BE2C (cell line): ENCODE measurements at regions not wholly inside any gene's neighbourhood (a gene's known extent, or its start where the extent isn't known, plus 50 kb on each side); places are given as distances from the start of the nearest gene placed in this dataset.

Experiments used
- DNase-seq: peaks from one replicate; pipeline ENCODE4 v3.0.0-alpha.2; 2020
- H3K27me3 ChIP-seq: fragments of 250-450 bp; sonication (Bioruptor Pico); 2 replicates; pipeline ENCODE4 v1.5.1; 2020; ENCODE audit warnings: mild to moderate bottlenecking
- H3K36me3 ChIP-seq: fragments of 250-450 bp; sonication (Bioruptor Pico); 2 replicates; pipeline ENCODE4 v1.5.1; 2020; ENCODE audit warnings: mild to moderate bottlenecking
- H3K4me1 ChIP-seq: fragments of 250-450 bp; sonication (Bioruptor Pico); 2 replicates; pipeline ENCODE4 v1.5.1; 2020
- H3K4me3 ChIP-seq: 2 replicates; pipeline ENCODE4 v1.5.1; 2011; ENCODE audit warnings: low read depth, low read length
- H3K9me3 ChIP-seq: fragments of 250-450 bp; sonication (Bioruptor Pico); 2 replicates; pipeline ENCODE4 v1.5.1; 2020
- CTCF ChIP-seq: IDR thresholded peaks from 2 replicates; pipeline ENCODE4 v1.5.1; 2012; ENCODE audit warnings: mild to moderate bottlenecking, low read depth, low read length

DNA sequence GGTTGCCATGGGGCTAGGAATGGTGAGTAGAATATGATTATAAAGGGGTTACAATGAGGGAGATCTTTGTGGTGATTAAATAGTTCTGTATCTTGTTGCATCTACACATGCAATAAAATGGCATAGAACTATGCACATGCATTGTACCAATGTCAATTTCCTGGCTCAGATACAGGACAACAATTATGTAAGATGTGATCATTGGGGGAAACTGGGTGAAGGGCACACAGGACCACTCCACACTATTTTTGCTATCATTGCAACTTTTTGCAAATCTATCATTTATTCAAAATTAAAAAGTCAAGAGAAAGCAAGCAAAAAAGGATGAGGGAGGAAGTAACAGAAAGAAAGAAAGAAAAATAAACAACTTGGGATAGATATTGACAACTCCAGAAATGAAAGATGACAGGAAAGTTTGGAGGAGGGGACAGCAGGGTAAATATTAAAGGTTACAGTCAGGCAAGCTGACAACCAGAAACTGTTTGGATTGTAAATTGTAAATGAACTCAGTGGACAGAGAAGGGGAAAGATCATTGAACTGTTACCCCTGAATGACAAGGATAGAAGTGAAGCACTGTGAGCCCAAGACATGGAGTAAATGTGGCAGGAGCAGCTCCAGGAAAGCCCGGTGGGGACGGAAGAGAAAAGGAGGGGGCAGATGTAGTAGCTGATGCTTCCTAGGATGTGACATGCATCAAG lies 499.6 kb upstream of the JARID2 start:
- Histone ChIP-seq H3K36me3 (no peaks in the 10 kb centered on the region), H3K4me1 (no peaks in the 10 kb centered on the region), H3K4me3 (no peak overlapping the region), H3K9me3 (no peaks in the 10 kb centered on the region), H3K27me3 (no peaks in the 10 kb centered on the region)
- no peak for DNase-seq
- no peak for TF ChIP-seq CTCF

GRCh38 chr6:14747881-14748520 lies 497.9 kb upstream of the JARID2 start:
- Histone ChIP-seq H3K36me3 (no peaks in the 10 kb centered on the region), H3K27me3 (no peaks in the 10 kb centered on the region), H3K4me1 (no peaks in the 10 kb centered on the region), H3K4me3 (no peak overlapping the region), H3K9me3 (no peaks in the 10 kb centered on the region)
- no peak for DNase-seq
- no peak for TF ChIP-seq CTCF

DNA sequence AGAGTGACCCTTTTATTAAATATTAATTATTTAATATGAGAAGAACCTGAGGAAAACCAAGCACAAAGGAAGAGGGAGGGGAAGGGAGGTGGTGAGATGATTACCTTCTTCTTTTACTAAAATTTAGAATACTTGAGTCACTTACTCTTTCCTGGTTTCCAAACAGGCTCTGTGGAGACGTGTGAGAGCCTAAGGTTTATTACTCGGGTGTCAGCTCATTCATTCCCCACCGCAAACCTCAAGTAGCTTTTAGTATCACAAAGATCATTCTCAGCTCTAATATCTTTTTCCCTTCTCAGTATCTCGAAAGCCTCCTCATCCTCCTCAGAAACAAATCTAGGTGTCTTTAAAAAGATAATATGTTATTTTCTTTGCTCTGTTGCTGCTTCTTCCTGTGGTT lies 497.2 kb upstream of the JARID2 start:
- H3K4me3 ChIP-seq, result no peak overlapping the region
- H3K27me3 ChIP-seq, result no peaks in the 10 kb centered on the region
- H3K4me1 ChIP-seq, result no peaks in the 10 kb centered on the region
- no peaks in the 10 kb centered on the region for H3K9me3 ChIP-seq
- DNase-seq, result no peak
- no peaks in the 10 kb centered on the region for H3K36me3 ChIP-seq
- no peak for TF ChIP-seq CTCF

DNA sequence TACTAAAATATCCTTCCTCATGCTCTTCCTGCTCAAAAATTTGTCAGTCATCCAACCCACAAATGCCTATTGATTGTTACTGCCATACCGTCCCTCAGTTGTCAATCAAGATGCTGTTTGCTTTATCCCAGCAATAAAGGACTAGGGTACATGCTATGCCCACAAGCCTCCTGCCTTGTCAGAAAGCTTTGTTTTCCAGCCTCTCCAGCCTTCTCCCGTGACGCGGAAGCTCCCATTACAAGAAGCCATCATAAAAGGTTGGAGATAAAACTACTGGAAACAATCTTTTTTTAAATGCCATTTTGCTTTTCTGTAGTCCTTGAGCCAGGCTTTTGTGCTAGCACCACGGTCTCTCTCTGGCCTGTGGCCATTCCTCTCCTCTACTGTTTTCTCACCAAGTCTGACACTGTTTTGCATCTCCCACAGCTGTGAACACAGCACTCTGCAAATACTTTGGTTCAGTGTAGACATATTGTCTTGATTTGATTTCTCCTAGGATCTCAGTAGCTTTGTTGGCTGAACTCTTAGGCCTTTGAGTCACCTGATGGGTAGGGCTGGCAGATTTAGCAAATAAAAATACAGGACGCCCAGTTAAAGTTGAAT lies 495.7 kb upstream of the JARID2 start:
- TF ChIP-seq CTCF, result no peak
- no peaks in the 10 kb centered on the region for H3K4me1 ChIP-seq

DNA sequence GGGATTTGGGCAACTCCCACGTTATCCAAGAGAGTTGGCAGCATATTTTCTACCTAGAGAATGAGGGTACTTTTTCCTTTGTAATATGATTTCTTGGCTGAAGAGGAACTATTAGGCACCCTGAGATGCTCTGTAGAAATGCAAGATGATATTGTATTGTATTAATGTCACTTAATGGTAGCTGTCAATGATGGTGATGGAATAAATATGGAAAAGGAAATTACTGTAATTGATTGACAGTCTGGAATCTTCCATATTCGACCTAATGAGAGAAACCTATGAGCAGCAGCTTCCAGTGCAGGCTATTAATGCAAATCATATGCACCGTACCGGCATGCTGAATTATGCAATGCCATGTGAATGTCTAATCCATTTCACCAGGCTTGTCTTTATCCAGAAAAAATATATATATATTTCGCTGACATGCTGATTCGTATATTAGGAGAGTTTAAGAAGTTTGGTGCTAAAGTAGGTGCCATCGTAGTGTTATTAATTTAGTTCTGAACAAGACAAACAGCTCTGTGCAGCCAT lies 494.2 kb upstream of the JARID2 start:
- Histone ChIP-seq H3K4me1 (no peaks in the 10 kb centered on the region), H3K9me3 (no peaks in the 10 kb centered on the region), H3K36me3 (no peaks in the 10 kb centered on the region), H3K27me3 (no peaks in the 10 kb centered on the region), H3K4me3 (no peak overlapping the region)
- DNase-seq, result no peak
- TF ChIP-seq CTCF, result no peak

More for the DNA sequence above, 495.7 kb upstream of the JARID2 start:
- no peak for DNase-seq
- Histone ChIP-seq H3K36me3 (no peaks in the 10 kb centered on the region), H3K27me3 (no peaks in the 10 kb centered on the region), H3K9me3 (no peaks in the 10 kb centered on the region), H3K4me3 (no peak overlapping the region)
